Tibial nerve (tissue), 4 donors: ENCODE measurements at regions not wholly inside any gene's neighbourhood (a gene's known extent, or its start where the extent isn't known, plus 50 kb on each side); places are given as distances from the start of the nearest gene placed in this dataset.

ENCODE experiments used
- DNase-seq, 2 donors: peaks; one replicate each; pipeline ENCODE4 v3.0.0-alpha.2; 2019; ENCODE audit warnings: low spot score in 2 of 2
- H3K27ac ChIP-seq, 4 donors: fragments of 200-600 bp; sonication (generic) in 3 of 4; one replicate each; pipeline ENCODE4 v1.5.1; 2017 to 2019; ENCODE audit warnings: mild to moderate bottlenecking in 1 of 4
- H3K27me3 ChIP-seq, 2 donors: fragments of 200-600 bp; sonication (generic) in 1 of 2; one replicate each; pipeline versions ENCODE4 v1.5.1 to v1.6.0; 2017 to 2019
- H3K36me3 ChIP-seq, 3 donors: fragments of 200-600 bp; sonication (generic); one replicate each; pipeline ENCODE4 v1.5.1; 2018 to 2019
- H3K4me1 ChIP-seq, 4 donors: fragments of 200-600 bp; sonication (generic) in 3 of 4; one replicate each; pipeline ENCODE4 v1.5.1; 2017 to 2019
- H3K4me3 ChIP-seq, 4 donors: fragments of 200-600 bp; sonication (generic) in 3 of 4; one replicate each; pipeline ENCODE4 v1.5.1; 2017 to 2019; ENCODE audit warnings: mild to moderate bottlenecking in 1 of 4, moderate library complexity in 1 of 4
- H3K9me3 ChIP-seq, 4 donors: fragments of 200-600 bp; sonication (generic) in 3 of 4; one replicate each; pipeline ENCODE4 v1.5.1; 2017 to 2019
- CTCF ChIP-seq, 5 experiments: fragments of 200-600 bp in 3 of 5; fragments of 450-650 bp in 2 of 5; sonication (generic) in 3 of 5; IDR thresholded peaks; one replicate each; pipeline ENCODE4 v1.5.1; 2016 to 2019; ENCODE audit warnings: antibody characterized with exemption in 5 of 5, mild to moderate bottlenecking in 3 of 5, moderate library complexity in 2 of 5
- EP300 ChIP-seq, 2 donors: sonication (generic); formaldehyde crosslinking; IDR thresholded peaks; one replicate each; pipeline ENCODE4 v1.6.1; 2017; ENCODE audit warnings: antibody characterized with exemption in 2 of 2, mild to moderate bottlenecking in 1 of 2
- POLR2A ChIP-seq, 2 donors: fragments of 450-650 bp; IDR thresholded peaks; one replicate each; pipeline ENCODE4 v1.6.1; 2017; ENCODE audit warnings: antibody characterized with exemption in 2 of 2, mild to moderate bottlenecking in 2 of 2, moderate library complexity in 2 of 2
- WGBS, 2 donors: methylation state at CpG; one replicate each; pipeline ENCODE4 v1.1.5; 2018; 5-methylcytosine and 5-hydroxymethylcytosine counted together

- Histone ChIP-seq H3K4me1 (peaks cover 0 to 20% (median 4%) of the 10 kb centered on the region in 4 donors), H3K27ac (peak overlapping the region in 1 of 4 donors; percentile 65), H3K4me3 (no peak overlapping the region), H3K9me3 (no peaks in the 10 kb centered on the region), H3K27me3 (no peaks in the 10 kb centered on the region), H3K36me3 (peaks cover 0 to 23% (median 0%) of the 10 kb centered on the region in 3 donors)
- no peak for DNase-seq
- TF ChIP-seq EP300 (IDR thresholded peaks at IDR 0.05) (no peak), POLR2A (IDR thresholded peaks at IDR 0.05) (no peak), CTCF (IDR thresholded peaks at IDR 0.05) (no peak)
- 59 to 76% methylated on average over 3 of the region's 3 CpGs for WGBS, 2 donors
These were observed 147.8 kb downstream of the TLR5 start for GRCh38 chr1:222995236-222995580.

- H3K4me1 ChIP-seq: peaks cover 0 to 20% (median 4%) of the 10 kb centered on the region in 4 donors
- H3K27me3 ChIP-seq: no peaks in the 10 kb centered on the region
- TF ChIP-seq EP300 (IDR thresholded peaks at IDR 0.05) (no peak), POLR2A (IDR thresholded peaks at IDR 0.05) (no peak)
- H3K36me3 ChIP-seq: peaks cover 0 to 23% (median 0%) of the 10 kb centered on the region in 3 donors
- H3K27ac ChIP-seq: peak overlapping the region in 1 of 4 donors; percentile 65
- no peak for DNase-seq
- no peak overlapping the region for H3K4me3 ChIP-seq
- WGBS, 2 donors: 60 to 63% methylated on average over 5 of the region's 5 CpGs
- no peaks in the 10 kb centered on the region for H3K9me3 ChIP-seq
These were observed 147.3 kb downstream of the TLR5 start for GRCh38 chr1:222995620-222996309.

GRCh38 chr1:222996310-222996975, 146.6 kb downstream of the TLR5 start:
- 43 to 45% methylated on average over 3 of the region's 3 CpGs for WGBS, 2 donors

GRCh38 chr1:223000632-223001031, 142.4 kb downstream of the TLR5 start:
- no peak overlapping the region for H3K27ac ChIP-seq
- no peak for DNase-seq
- TF ChIP-seq CTCF (IDR thresholded peaks at IDR 0.05) (no peak), EP300 (IDR thresholded peaks at IDR 0.05) (no peak), POLR2A (IDR thresholded peaks at IDR 0.05) (no peak)
- peaks cover 0 to 4% (median 0%) of the 10 kb centered on the region in 4 donors for H3K4me1 ChIP-seq
- H3K9me3 ChIP-seq: no peaks in the 10 kb centered on the region
- H3K27me3 ChIP-seq: no peaks in the 10 kb centered on the region
- H3K4me3 ChIP-seq: no peak overlapping the region
- H3K36me3 ChIP-seq: peaks cover 0 to 45% (median 3%) of the 10 kb centered on the region in 3 donors

More at GRCh38 chr1:222996310-222996975, 146.6 kb downstream of the TLR5 start:
- H3K4me1 ChIP-seq: peaks cover 0 to 20% (median 4%) of the 10 kb centered on the region in 4 donors
- H3K4me3 ChIP-seq: no peak overlapping the region
- no peak for DNase-seq
- H3K9me3 ChIP-seq: no peaks in the 10 kb centered on the region
- H3K36me3 ChIP-seq: peaks cover 0 to 23% (median 0%) of the 10 kb centered on the region in 3 donors
- no peak overlapping the region for H3K27ac ChIP-seq
- TF ChIP-seq CTCF (IDR thresholded peaks at IDR 0.05): no peak
- H3K27me3 ChIP-seq: no peaks in the 10 kb centered on the region

- DNase-seq: no peak
- no peak for TF ChIP-seq POLR2A (IDR thresholded peaks at IDR 0.05)
- H3K4me1 ChIP-seq: peaks cover 0 to 3% (median 0%) of the 10 kb centered on the region in 4 donors
- no peaks in the 10 kb centered on the region for H3K27me3 ChIP-seq
- WGBS, 2 donors: 84 to 91% methylated on average over 9 of the region's 9 CpGs
- H3K27ac ChIP-seq: no peak overlapping the region
- no peaks in the 10 kb centered on the region for H3K9me3 ChIP-seq
- peaks cover 0 to 45% (median 3%) of the 10 kb centered on the region in 3 donors for H3K36me3 ChIP-seq
- no peak overlapping the region for H3K4me3 ChIP-seq
These were observed 141.1 kb downstream of the TLR5 start for GRCh38 chr1:223001653-223002634.
